ENCODE measurements at regions not wholly inside any gene's neighbourhood (a gene's known extent, or its start where the extent isn't known, plus 50 kb on each side); places are given as distances from the start of the nearest gene placed in this dataset.
"Not testable (repeated sequence)": the region's sequence is repeated elsewhere in the genome, so short reads cannot be mapped to it uniquely, and the experiment has no call there.

- POLR2A ChIA-PET, result no interaction called here
- Mint-ChIP-seq H3K4me3 (no peak overlapping the region), H3K27ac (no peak overlapping the region), H3K4me1 (no peaks in the 10 kb centered on the region), H3K27me3 (no peaks in the 10 kb centered on the region), H3K9me3 (peaks cover 19% of the 10 kb centered on the region), H3K36me3 (ENCODE audit: low read depth) (no peaks in the 10 kb centered on the region)
- no peak for DNase-seq
- CTCF ChIA-PET, result no interaction called here
Measured at GRCh38 chr17:54439816-54440215, 460.8 kb upstream of the TOM1L1 start.

- H3K9me3 Mint-ChIP-seq, result peaks cover 4% of the 10 kb centered on the region
- H3K4me1 Mint-ChIP-seq, result no peaks in the 10 kb centered on the region
- ChIA-PET CTCF (no interaction called here), POLR2A (no interaction called here)
- H3K4me3 Mint-ChIP-seq, result no peak overlapping the region
- DNase-seq, result no peak
- H3K36me3 Mint-ChIP-seq (ENCODE audit: low read depth), result no peaks in the 10 kb centered on the region
- H3K27ac Mint-ChIP-seq, result no peak overlapping the region
- no peaks in the 10 kb centered on the region for H3K27me3 Mint-ChIP-seq
Measured at GRCh38 chr17:54451051-54451450, 449.6 kb upstream of the TOM1L1 start.

GRCh38 chr17:54452666-54453348 is 447.8 kb upstream of the TOM1L1 start:
- Mint-ChIP-seq H3K27me3 (no peaks in the 10 kb centered on the region), H3K4me1 (no peaks in the 10 kb centered on the region), H3K9me3 (peaks cover 4% of the 10 kb centered on the region), H3K36me3 (ENCODE audit: low read depth) (no peaks in the 10 kb centered on the region), H3K27ac (no peak overlapping the region), H3K4me3 (no peak overlapping the region)
- POLR2A ChIA-PET, result no interaction called here
- DNase-seq, result no peak
- CTCF ChIA-PET, result no interaction called here

GRCh38 chr17:54455251-54455868 is 445.3 kb upstream of the TOM1L1 start:
- no peak overlapping the region for H3K4me3 Mint-ChIP-seq
- no peaks in the 10 kb centered on the region for H3K27me3 Mint-ChIP-seq
- no peak for DNase-seq
- peaks cover 6% of the 10 kb centered on the region for H3K9me3 Mint-ChIP-seq
- H3K4me1 Mint-ChIP-seq, result no peaks in the 10 kb centered on the region
- no peak overlapping the region for H3K27ac Mint-ChIP-seq
- ChIA-PET POLR2A (no interaction called here), CTCF (no interaction called here)
- H3K36me3 Mint-ChIP-seq (ENCODE audit: low read depth), result no peaks in the 10 kb centered on the region

- H3K4me3 Mint-ChIP-seq; H3K27ac Mint-ChIP-seq; DNase-seq; H3K27me3 Mint-ChIP-seq; H3K4me1 Mint-ChIP-seq; H3K36me3 Mint-ChIP-seq (ENCODE audit: low read depth); H3K9me3 Mint-ChIP-seq; CTCF ChIA-PET; POLR2A ChIA-PET: not testable (repeated sequence)
Measured at GRCh38 chr17:54465443-54465842, 435.2 kb upstream of the TOM1L1 start.

- ChIA-PET POLR2A (no interaction called here), CTCF (no interaction called here)
- no peaks in the 10 kb centered on the region for H3K36me3 Mint-ChIP-seq (ENCODE audit: low read depth)
- no peak overlapping the region for H3K4me3 Mint-ChIP-seq
- H3K9me3 Mint-ChIP-seq, result peaks cover 7% of the 10 kb centered on the region
- no peaks in the 10 kb centered on the region for H3K4me1 Mint-ChIP-seq
- no peak for DNase-seq
- no peak overlapping the region for H3K27ac Mint-ChIP-seq
- no peaks in the 10 kb centered on the region for H3K27me3 Mint-ChIP-seq
Measured at GRCh38 chr17:54466875-54467274, 433.8 kb upstream of the TOM1L1 start.

- no peaks in the 10 kb centered on the region for H3K4me1 Mint-ChIP-seq
- H3K36me3 Mint-ChIP-seq (ENCODE audit: low read depth), result no peaks in the 10 kb centered on the region
- CTCF ChIA-PET, result no interaction called here
Measured at GRCh38 chr17:54482843-54483242, 417.8 kb upstream of the TOM1L1 start.

GRCh38 chr17:54493691-54494090 is 407.0 kb upstream of the TOM1L1 start:
- CTCF ChIA-PET, result no interaction called here
- H3K9me3 Mint-ChIP-seq, result no peaks in the 10 kb centered on the region
- no peaks in the 10 kb centered on the region for H3K4me1 Mint-ChIP-seq
- no peak overlapping the region for H3K27ac Mint-ChIP-seq
- no peaks in the 10 kb centered on the region for H3K36me3 Mint-ChIP-seq (ENCODE audit: low read depth)
- POLR2A ChIA-PET, result no interaction called here
- no peak for DNase-seq
- H3K27me3 Mint-ChIP-seq, result no peaks in the 10 kb centered on the region
- H3K4me3 Mint-ChIP-seq, result no peak overlapping the region

More at GRCh38 chr17:54482843-54483242, 417.8 kb upstream of the TOM1L1 start:
- H3K27ac Mint-ChIP-seq, result no peak overlapping the region
- POLR2A ChIA-PET, result no interaction called here
- no peak overlapping the region for H3K4me3 Mint-ChIP-seq
- no peak for DNase-seq
- no peaks in the 10 kb centered on the region for H3K9me3 Mint-ChIP-seq
- no peaks in the 10 kb centered on the region for H3K27me3 Mint-ChIP-seq

- no peaks in the 10 kb centered on the region for H3K4me1 Mint-ChIP-seq
- CTCF ChIA-PET, result no interaction called here
Measured at GRCh38 chr17:54494721-54495715, 405.6 kb upstream of the TOM1L1 start.

GRCh38 chr17:54505404-54505803 is 395.2 kb upstream of the TOM1L1 start:
- Mint-ChIP-seq H3K4me1 (no peaks in the 10 kb centered on the region), H3K4me3 (no peak overlapping the region), H3K9me3 (peaks cover 4% of the 10 kb centered on the region), H3K27ac (no peak overlapping the region), H3K36me3 (ENCODE audit: low read depth) (no peaks in the 10 kb centered on the region), H3K27me3 (no peaks in the 10 kb centered on the region)
- DNase-seq, result no peak
- CTCF ChIA-PET, result no interaction called here
- POLR2A ChIA-PET, result no interaction called here

More at GRCh38 chr17:54494721-54495715, 405.6 kb upstream of the TOM1L1 start:
- no peak for DNase-seq
- no peaks in the 10 kb centered on the region for H3K36me3 Mint-ChIP-seq (ENCODE audit: low read depth)
- POLR2A ChIA-PET, result no interaction called here
- H3K27ac Mint-ChIP-seq, result no peak overlapping the region
- no peak overlapping the region for H3K4me3 Mint-ChIP-seq
- H3K9me3 Mint-ChIP-seq, result no peaks in the 10 kb centered on the region
- H3K27me3 Mint-ChIP-seq, result no peaks in the 10 kb centered on the region

GRCh38 chr17:54518706-54519105 is 381.9 kb upstream of the TOM1L1 start:
- Mint-ChIP-seq H3K27me3 (no peaks in the 10 kb centered on the region), H3K4me3 (no peak overlapping the region), H3K27ac (no peak overlapping the region), H3K36me3 (ENCODE audit: low read depth) (no peaks in the 10 kb centered on the region), H3K9me3 (peaks cover 3% of the 10 kb centered on the region), H3K4me1 (no peaks in the 10 kb centered on the region)
- DNase-seq, result no peak
- CTCF ChIA-PET, result no interaction called here
- POLR2A ChIA-PET, result no interaction called here

- DNase-seq, result no peak
- CTCF ChIA-PET, result no interaction called here
- Mint-ChIP-seq H3K36me3 (ENCODE audit: low read depth) (no peaks in the 10 kb centered on the region), H3K4me3 (no peak overlapping the region), H3K4me1 (no peaks in the 10 kb centered on the region), H3K9me3 (peaks cover 3% of the 10 kb centered on the region), H3K27me3 (no peaks in the 10 kb centered on the region), H3K27ac (no peak overlapping the region)
- POLR2A ChIA-PET, result no interaction called here
Measured at GRCh38 chr17:54521137-54521536, 379.5 kb upstream of the TOM1L1 start.

- Mint-ChIP-seq H3K27me3 (no peaks in the 10 kb centered on the region), H3K27ac (no peak overlapping the region), H3K4me3 (no peak overlapping the region), H3K36me3 (ENCODE audit: low read depth) (no peaks in the 10 kb centered on the region), H3K4me1 (no peaks in the 10 kb centered on the region), H3K9me3 (no peaks in the 10 kb centered on the region)
- ChIA-PET CTCF (no interaction called here), POLR2A (no interaction called here)
- no peak for DNase-seq
Measured at GRCh38 chr17:54524501-54524900, 376.2 kb upstream of the TOM1L1 start.

All from activated CD4-positive, alpha-beta memory T cell treated with anti-CD3 and anti-CD28 coated beads, Interleukin-2, amount 10 ng/mL, durations not matched to agents 7 days and 5 days (primary cell).